SK-N-SH (cell line): ENCODE measurements at regions not wholly inside any gene's neighbourhood (a gene's known extent, or its start where the extent isn't known, plus 50 kb on each side); places are given as distances from the start of the nearest gene placed in this dataset.

Experiments used
- GATA2 ChIP-seq: sonication (generic); formaldehyde crosslinking; IDR thresholded peaks from 2 replicates; pipeline ENCODE4 v1.5.0; 2020; ENCODE audit warnings: mild to moderate bottlenecking, missing genetic modification reagents
- NFIC ChIP-seq: IDR thresholded peaks from 2 replicates; pipeline ENCODE4 v1.4.0; 2012; ENCODE audit warnings: borderline replicate concordance
- POLR2AphosphoS5 ChIP-seq: IDR thresholded peaks from 2 replicates; pipeline ENCODE4 v1.6.1; 2012; ENCODE audit warnings: low read depth, low read length
- RCOR1 ChIP-seq: fragments of 150-350 bp; IDR thresholded peaks from 2 replicates; pipeline ENCODE4 v1.6.1; 2017; ENCODE audit warnings: antibody characterized with exemption, low read length

GRCh38 chr7:131000389-131000788 is 266.4 kb upstream of the KLF14 start:
- TF ChIP-seq NFIC (no peak), POLR2AphosphoS5 (no peak), RCOR1 (no peak), GATA2 (no peak)
